SU-DHL-6 (cell line): ENCODE measurements at regions not wholly inside any gene's neighbourhood (a gene's known extent, or its start where the extent isn't known, plus 50 kb on each side); places are given as distances from the start of the nearest gene placed in this dataset.

Source experiments
- H2AFZ ChIP-seq: fragments of 200-600 bp; sonication (generic); 2 replicates; pipeline ENCODE4 v1.6.1; 2014; ENCODE audit warnings: low read depth, mild to moderate bottlenecking, moderate library complexity, mixed read lengths, antibody characterized with exemption, low read length; ENCODE audit not compliant: severe bottlenecking
- H3F3A ChIP-seq: fragments of 200-600 bp; shearing (Covaris generic); 2 replicates; pipeline ENCODE4 v1.6.0; 2016; ENCODE audit warnings: antibody characterized with exemption, mild to moderate bottlenecking; ENCODE audit not compliant: insufficient read depth
- H3K27ac ChIP-seq: fragments of 200-600 bp; sonication (generic); 2 replicates; pipeline ENCODE4 v1.5.1; 2016; ENCODE audit warnings: low read depth, mild to moderate bottlenecking, low read length, moderate library complexity, mixed read lengths
- H3K27me3 ChIP-seq: fragments of 200-600 bp; sonication (generic), shearing (Covaris generic); 2 replicates; pipeline ENCODE4 v1.6.0; 2014; ENCODE audit warnings: mild to moderate bottlenecking, low read length
- H3K36me3 ChIP-seq: fragments of 200-600 bp; sonication (generic); 2 replicates; pipeline ENCODE4 v1.6.1; 2014; ENCODE audit warnings: mild to moderate bottlenecking, low read length, mixed read lengths
- H3K4me2 ChIP-seq: fragments of 300-600, 200-600 bp; shearing (Covaris generic), sonication (generic); 2 replicates; pipeline ENCODE4 v1.6.0; 2014; ENCODE audit warnings: low read length, low read depth, mild to moderate bottlenecking; ENCODE audit not compliant: poor library complexity, severe bottlenecking
- H3K4me3 ChIP-seq: fragments of 200-600 bp; sonication (generic); 2 replicates; pipeline ENCODE4 v1.5.1; 2014; ENCODE audit warnings: antibody characterized with exemption, low read length, mild to moderate bottlenecking, mixed read lengths; ENCODE audit not compliant: insufficient read depth, poor library complexity, severe bottlenecking
- H3K79me2 ChIP-seq: fragments of 200-600 bp; sonication (generic); 2 replicates; pipeline ENCODE4 v1.6.1; 2014; ENCODE audit warnings: mild to moderate bottlenecking, low read length, moderate library complexity; ENCODE audit not compliant: insufficient read depth
- H3K9ac ChIP-seq: fragments of 200-600 bp; sonication (generic); 2 replicates; pipeline ENCODE4 v1.7.0; 2014; ENCODE audit warnings: mild to moderate bottlenecking, low read length
- H3K9me2 ChIP-seq: fragments of 200-600 bp; sonication (generic); replicated peaks from 2 replicates; pipeline ENCODE4 v1.6.1; 2014; ENCODE audit warnings: low read length; ENCODE audit not compliant: insufficient read depth
- H3K9me3 ChIP-seq: fragments of 200-600 bp; sonication (generic); 2 replicates; pipeline ENCODE4 v1.6.1; 2014; ENCODE audit warnings: low read length, mixed read lengths; ENCODE audit not compliant: insufficient read depth
- H4K20me1 ChIP-seq: fragments of 200-600 bp; sonication (generic); 2 replicates; pipeline ENCODE4 v1.6.1; 2014; ENCODE audit warnings: low read depth, mild to moderate bottlenecking, antibody characterized with exemption, low read length, moderate library complexity, mixed read lengths
- CTCF ChIP-seq: fragments of 200-600 bp; sonication (generic); IDR thresholded peaks from one replicate; pipeline ENCODE4 v1.5.1; 2017; ENCODE audit warnings: antibody characterized with exemption, mild to moderate bottlenecking, low read length, moderate library complexity; ENCODE audit not compliant: insufficient read depth, poor library complexity, severe bottlenecking
- EZH2phosphoT487 ChIP-seq: fragments of 200-600 bp; sonication (generic), shearing (Covaris generic); conservative IDR thresholded peaks from 2 replicates; pipeline ENCODE4 v1.6.1; 2018; ENCODE audit warnings: mild to moderate bottlenecking, antibody characterized with exemption, low read length, moderate library complexity, mixed read lengths

GRCh38 chr14:56886471-56887062 is 76.3 kb upstream of the OTX2 start:
- Histone ChIP-seq H3K9ac (no peak overlapping the region), H3K27ac (no peak overlapping the region), H3K4me3 (no peak overlapping the region), H4K20me1 (no peaks in the 10 kb centered on the region), H3K27me3 (no peaks in the 10 kb centered on the region), H3K9me2 (no peaks in the 10 kb centered on the region), H3K36me3 (no peaks in the 10 kb centered on the region), H3F3A (no peaks in the 10 kb centered on the region), H2AFZ (no peak overlapping the region), H3K9me3 (no peaks in the 10 kb centered on the region), H3K79me2 (no peaks in the 10 kb centered on the region), H3K4me2 (no peak overlapping the region)
- no peak for TF ChIP-seq EZH2phosphoT487
- TF ChIP-seq CTCF, result no peak

- no peak overlapping the region for H3K4me3 ChIP-seq
- TF ChIP-seq EZH2phosphoT487 (no peak), CTCF (no peak)
Observed at GRCh38 chr14:56885825-56886224, 75.5 kb upstream of the OTX2 start.

GRCh38 chr14:56884617-56885016 is 74.3 kb upstream of the OTX2 start:
- H2AFZ ChIP-seq, result no peak overlapping the region
- no peaks in the 10 kb centered on the region for H3K9me3 ChIP-seq
- H3K79me2 ChIP-seq, result no peaks in the 10 kb centered on the region
- TF ChIP-seq EZH2phosphoT487 (no peak), CTCF (no peak)
- no peaks in the 10 kb centered on the region for H4K20me1 ChIP-seq
- no peaks in the 10 kb centered on the region for H3K9me2 ChIP-seq
- no peaks in the 10 kb centered on the region for H3F3A ChIP-seq
- H3K27ac ChIP-seq, result no peak overlapping the region
- no peak overlapping the region for H3K4me2 ChIP-seq
- no peaks in the 10 kb centered on the region for H3K36me3 ChIP-seq
- no peak overlapping the region for H3K4me3 ChIP-seq
- H3K27me3 ChIP-seq, result no peaks in the 10 kb centered on the region
- H3K9ac ChIP-seq, result no peak overlapping the region

More at GRCh38 chr14:56885825-56886224, 75.5 kb upstream of the OTX2 start:
- H3K27ac ChIP-seq, result no peak overlapping the region
- H4K20me1 ChIP-seq, result no peaks in the 10 kb centered on the region
- no peak overlapping the region for H3K4me2 ChIP-seq
- no peaks in the 10 kb centered on the region for H3K36me3 ChIP-seq
- no peaks in the 10 kb centered on the region for H3K9me3 ChIP-seq
- no peak overlapping the region for H3K9ac ChIP-seq
- H3F3A ChIP-seq, result no peaks in the 10 kb centered on the region
- no peaks in the 10 kb centered on the region for H3K79me2 ChIP-seq
- no peaks in the 10 kb centered on the region for H3K27me3 ChIP-seq
- no peaks in the 10 kb centered on the region for H3K9me2 ChIP-seq
- no peak overlapping the region for H2AFZ ChIP-seq
